ENCODE measurements at regions not wholly inside any gene's neighbourhood (a gene's known extent, or its start where the extent isn't known, plus 50 kb on each side); places are given as distances from the start of the nearest gene placed in this dataset.

GRCh38 chr4:60327651-60328050, 872.5 kb upstream of the ADGRL3 start:
- Histone ChIP-seq H3K4me3 (no peak overlapping the region), H3K4me1 (ENCODE audit: control insufficient read depth, insufficient read depth, low read length) (no peaks in the 10 kb centered on the region), H4K20me1 (ENCODE audit: control insufficient read depth, insufficient read depth) (no peaks in the 10 kb centered on the region), H3K4me2 (ENCODE audit: control insufficient read depth, insufficient read depth) (no peak overlapping the region), H3K9ac (ENCODE audit: control insufficient read depth, insufficient read depth, low read length) (no peak overlapping the region), H2AFZ (ENCODE audit: control insufficient read depth, low read depth, low read length) (no peak overlapping the region), H3K27me3 (replicated peaks in 1 of 2; ENCODE audit: control insufficient read depth in 2 of 2, insufficient read depth in 2 of 2, low read length in 1 of 2) (no peaks in the 10 kb centered on the region), H3K9me3 (replicated peaks; ENCODE audit: control insufficient read depth, insufficient read depth, low read length) (no peaks in the 10 kb centered on the region), H3K36me3 (ENCODE audit: control insufficient read depth in 2 of 2, insufficient read depth in 2 of 2, low read length in 1 of 2) (no peaks in the 10 kb centered on the region), H3K79me2 (ENCODE audit: control insufficient read depth, insufficient read depth, low read length) (no peaks in the 10 kb centered on the region), H3K27ac (ENCODE audit: control insufficient read depth, insufficient read depth) (no peak overlapping the region)
- CTCF ChIA-PET, result no interaction called here
- FAIRE-seq, result no peak
- no peak for TF ChIP-seq MTA3 (IDR thresholded peaks at IDR 0.05; ENCODE audit: borderline replicate concordance, low read length)
- TF ChIP-seq CBX3 (IDR thresholded peaks at IDR 0.05; ENCODE audit: borderline replicate concordance, low read depth), result no peak
- no peak for TF ChIP-seq IKZF2 (IDR thresholded peaks at IDR 0.05)
- no peak for TF ChIP-seq FOXK2 (IDR thresholded peaks at IDR 0.05)
- no peak for TF ChIP-seq NFYB (IDR thresholded peaks at IDR 0.05; ENCODE audit: insufficient read depth, low read depth, low read length)
- TF ChIP-seq IRF4 (IDR thresholded peaks at IDR 0.05; ENCODE audit: low read depth, low read length), result no peak
- no peak for TF ChIP-seq SIX5 (IDR thresholded peaks at IDR 0.05; ENCODE audit: low read depth, low read length, severe bottlenecking)
- no peak for TF ChIP-seq NRF1 (conservative IDR thresholded peaks at IDR 0.05; ENCODE audit: low read depth, low read length)
- no peak for TF ChIP-seq CREM (IDR thresholded peaks at IDR 0.05; ENCODE audit: low read depth)
- TF ChIP-seq, protein P1, sequence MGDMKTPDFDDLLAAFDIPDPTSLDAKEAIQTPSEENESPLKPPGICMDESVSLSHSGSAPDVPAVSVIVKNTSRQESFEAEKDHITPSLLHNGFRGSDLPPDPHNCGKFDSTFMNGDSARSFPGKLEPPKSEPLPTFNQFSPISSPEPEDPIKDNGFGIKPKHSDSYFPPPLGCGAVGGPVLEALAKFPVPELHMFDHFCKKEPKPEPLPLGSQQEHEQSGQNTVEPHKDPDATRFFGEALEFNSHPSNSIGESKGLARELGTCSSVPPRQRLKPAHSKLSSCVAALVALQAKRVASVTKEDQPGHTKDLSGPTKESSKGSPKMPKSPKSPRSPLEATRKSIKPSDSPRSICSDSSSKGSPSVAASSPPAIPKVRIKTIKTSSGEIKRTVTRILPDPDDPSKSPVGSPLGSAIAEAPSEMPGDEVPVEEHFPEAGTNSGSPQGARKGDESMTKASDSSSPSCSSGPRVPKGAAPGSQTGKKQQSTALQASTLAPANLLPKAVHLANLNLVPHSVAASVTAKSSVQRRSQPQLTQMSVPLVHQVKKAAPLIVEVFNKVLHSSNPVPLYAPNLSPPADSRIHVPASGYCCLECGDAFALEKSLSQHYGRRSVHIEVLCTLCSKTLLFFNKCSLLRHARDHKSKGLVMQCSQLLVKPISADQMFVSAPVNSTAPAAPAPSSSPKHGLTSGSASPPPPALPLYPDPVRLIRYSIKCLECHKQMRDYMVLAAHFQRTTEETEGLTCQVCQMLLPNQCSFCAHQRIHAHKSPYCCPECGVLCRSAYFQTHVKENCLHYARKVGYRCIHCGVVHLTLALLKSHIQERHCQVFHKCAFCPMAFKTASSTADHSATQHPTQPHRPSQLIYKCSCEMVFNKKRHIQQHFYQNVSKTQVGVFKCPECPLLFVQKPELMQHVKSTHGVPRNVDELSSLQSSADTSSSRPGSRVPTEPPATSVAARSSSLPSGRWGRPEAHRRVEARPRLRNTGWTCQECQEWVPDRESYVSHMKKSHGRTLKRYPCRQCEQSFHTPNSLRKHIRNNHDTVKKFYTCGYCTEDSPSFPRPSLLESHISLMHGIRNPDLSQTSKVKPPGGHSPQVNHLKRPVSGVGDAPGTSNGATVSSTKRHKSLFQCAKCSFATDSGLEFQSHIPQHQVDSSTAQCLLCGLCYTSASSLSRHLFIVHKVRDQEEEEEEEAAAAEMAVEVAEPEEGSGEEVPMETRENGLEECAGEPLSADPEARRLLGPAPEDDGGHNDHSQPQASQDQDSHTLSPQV (IDR thresholded peaks at IDR 0.05), result no peak
- TF ChIP-seq, protein P2, sequence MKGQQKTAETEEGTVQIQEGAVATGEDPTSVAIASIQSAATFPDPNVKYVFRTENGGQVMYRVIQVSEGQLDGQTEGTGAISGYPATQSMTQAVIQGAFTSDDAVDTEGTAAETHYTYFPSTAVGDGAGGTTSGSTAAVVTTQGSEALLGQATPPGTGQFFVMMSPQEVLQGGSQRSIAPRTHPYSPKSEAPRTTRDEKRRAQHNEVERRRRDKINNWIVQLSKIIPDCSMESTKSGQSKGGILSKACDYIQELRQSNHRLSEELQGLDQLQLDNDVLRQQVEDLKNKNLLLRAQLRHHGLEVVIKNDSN (IDR thresholded peaks at IDR 0.05; ENCODE audit: borderline replicate concordance, extremely low read length, insufficient read depth, low read depth, low read length), result no peak
- no peak for TF ChIP-seq SUPT20H (IDR thresholded peaks at IDR 0.05; ENCODE audit: borderline replicate concordance, control insufficient read depth, low read depth, low read length)
- TF ChIP-seq CHD1 (IDR thresholded peaks at IDR 0.05; ENCODE audit: low read depth, low read length), result no peak
- no peak for TF ChIP-seq ETV6 (conservative IDR thresholded peaks at IDR 0.05 in 1 of 2, IDR thresholded peaks at IDR 0.05 in 1 of 2; ENCODE audit: borderline replicate concordance in 1 of 2, low read depth in 1 of 2)
- no peak for TF ChIP-seq ZNF622 (IDR thresholded peaks at IDR 0.05)
- no peak for TF ChIP-seq FOS (IDR thresholded peaks at IDR 0.05; ENCODE audit: borderline replicate concordance, extremely low read depth, insufficient read length)
- no peak for TF ChIP-seq BHLHE40 (IDR thresholded peaks at IDR 0.05; ENCODE audit: borderline replicate concordance in 1 of 2, low read depth in 2 of 2, low read length in 1 of 2)
- no peak for TF ChIP-seq PML (IDR thresholded peaks at IDR 0.05; ENCODE audit: low read length)
- no peak for TF ChIP-seq SMAD5 (IDR thresholded peaks at IDR 0.05; ENCODE audit: low read depth)
- no peak for TF ChIP-seq NBN (IDR thresholded peaks at IDR 0.05)
- POLR2A ChIA-PET, result no interaction called here
- SMC1A ChIA-PET (ENCODE audit: uncharacterized antibody, unreplicated experiment), result no interaction called here
- no peak for DNase-seq (ENCODE audit: low read depth, low spot score)
- BruUV-seq (replicated peaks), result no TSS peak
- RAD21 ChIA-PET (ENCODE audit: unreplicated experiment), result interaction anchor here (0.6 kb wide), 1 partner anchor 1189 kb away, joined by 4 read pairs; no protein-coding TSS in a partner anchor
- in situ Hi-C loops (cut with MboI) (no loop called here), intact Hi-C loops (cut with micrococcal nuclease; ENCODE audit: unreplicated experiment) (no loop called here)
- WGBS (ENCODE audit: insufficient coverage, insufficient replicate concordance, low lambda C conversion rate, missing lambda C conversion rate), result 6% methylated on average over 1 of the region's 1 CpG
- ATAC-seq, result no peak

All from GM12878 (cell line).